H1 (cell line): ENCODE measurements at regions not wholly inside any gene's neighbourhood (a gene's known extent, or its start where the extent isn't known, plus 50 kb on each side); places are given as distances from the start of the nearest gene placed in this dataset.
A peak's percentile ranks its signal among the peaks of the same experiment; 100 is the strongest.

Experiments
- CTCF ChIA-PET: fragments of 300-600 bp; sonication (Branson Sonifier 250); formaldehyde crosslinking; loops from one replicate; lab custom pipeline; 2021; ENCODE audit not compliant: partially characterized antibody; lab: Charles Lee
- POLR2A ChIA-PET: fragments of 300-600 bp; sonication (Branson Sonifier 250); formaldehyde crosslinking; loops from one replicate; lab custom pipeline; 2021; ENCODE audit warnings: inconsistent platforms; ENCODE audit not compliant: partially characterized antibody; lab: Charles Lee
- DNase-seq, 2 experiments: peaks; one replicate each; pipeline versions ENCODE4 v3.0.0 to v3.0.0-alpha.2; 2010 to 2022; ENCODE audit warnings: low spot score in 2 of 2, low read depth in 1 of 2, mixed read lengths in 1 of 2
- FAIRE-seq: peaks from 2 replicates; lab custom pipeline; 2011; peaks lifted over from hg19 to GRCh38; lab: Jason Lieb, UNC
- H2AFZ ChIP-seq: 2 replicates; pipeline ENCODE4 v1.8.1; 2012; ENCODE audit warnings: low read length, inconsistent platforms
- H2AK5ac ChIP-seq: 2 replicates; pipeline ENCODE4 v1.6.1; 2013; ENCODE audit warnings: low read depth, low read length
- H2BK120ac ChIP-seq: replicated peaks from 2 replicates; pipeline ENCODE3; 2013; ENCODE audit warnings: low read depth, low read length, inconsistent platforms
- H2BK12ac ChIP-seq: 2 replicates; pipeline ENCODE4 v1.6.1; 2013; ENCODE audit warnings: low read depth, low read length
- H2BK15ac ChIP-seq: 2 replicates; pipeline ENCODE4 v1.6.1; 2013; ENCODE audit warnings: low read length
- H2BK20ac ChIP-seq: 2 replicates; pipeline ENCODE4 v1.6.1; 2013; ENCODE audit warnings: low read length
- H2BK5ac ChIP-seq: 2 replicates; pipeline ENCODE4 v1.6.1; 2013; ENCODE audit warnings: low read depth, low read length
- H3K14ac ChIP-seq: 2 replicates; pipeline ENCODE4 v1.6.1; 2013; ENCODE audit warnings: inconsistent platforms; ENCODE audit not compliant: insufficient read length
- H3K18ac ChIP-seq: 2 replicates; pipeline ENCODE4 v1.6.1; 2013; ENCODE audit warnings: low read length; ENCODE audit errors: extremely low read depth
- H3K23ac ChIP-seq: 2 replicates; pipeline ENCODE4 v1.6.1; 2013; ENCODE audit warnings: inconsistent platforms; ENCODE audit not compliant: insufficient read length
- H3K23me2 ChIP-seq: 2 replicates; pipeline ENCODE4 v1.6.1; 2013; ENCODE audit warnings: low read depth, low read length
- H3K27ac ChIP-seq: 2 replicates; pipeline ENCODE4 v1.6.1; 2011; ENCODE audit warnings: low read depth, low read length, inconsistent platforms
- H3K27me3 ChIP-seq, 4 experiments: replicated peaks in 1 of 4; 1 replicate in 1 of 4; 2 replicates in 3 of 4; pipeline versions ENCODE4 v1.6.1 to v1.8.1; 2011 to 2013; ENCODE audit warnings: low read length in 3 of 4, mild to moderate bottlenecking in 3 of 4, inconsistent platforms in 2 of 4, mixed read lengths in 2 of 4, moderate library complexity in 1 of 4; ENCODE audit not compliant: control insufficient read depth in 3 of 4, insufficient read depth in 3 of 4; ENCODE audit errors: extremely low read depth in 1 of 4
- H3K36me3 ChIP-seq, 4 experiments: 2 replicates each; pipeline versions ENCODE4 v1.6.1 to v1.8.1; 2011 to 2013; ENCODE audit warnings: mild to moderate bottlenecking in 4 of 4, low read length in 3 of 4, moderate library complexity in 2 of 4, control low read depth in 1 of 4, inconsistent platforms in 1 of 4; ENCODE audit not compliant: insufficient read depth in 4 of 4, control insufficient read depth in 2 of 4
- H3K4ac ChIP-seq: replicated peaks from 2 replicates; pipeline ENCODE3; 2013; ENCODE audit warnings: low read length, low read depth, mixed read lengths, inconsistent platforms; ENCODE audit not compliant: insufficient read length
- H3K4me1 ChIP-seq, 4 experiments: replicated peaks in 1 of 4; 1 replicate in 1 of 4; 2 replicates in 3 of 4; pipeline versions ENCODE4 v1.6.1 to v1.8.1; 2011 to 2013; ENCODE audit warnings: low read length in 3 of 4, inconsistent platforms in 2 of 4, mixed read lengths in 1 of 4; ENCODE audit not compliant: insufficient read depth in 4 of 4, control insufficient read depth in 3 of 4
- H3K4me2 ChIP-seq, 2 experiments: 2 replicates each; pipeline versions ENCODE4 v1.6.1 to v1.8.1; 2011 to 2013; ENCODE audit warnings: low read depth in 2 of 2, low read length in 2 of 2, control low read depth in 1 of 2, inconsistent platforms in 1 of 2, mild to moderate bottlenecking in 1 of 2; ENCODE audit not compliant: insufficient read depth in 1 of 2
- H3K4me3 ChIP-seq, 4 experiments: fragments of 200-600, 300-600 bp in 1 of 4; sonication (generic), shearing (Covaris generic), sonication (Bioruptor Twin) in 1 of 4; 2 replicates each; pipeline versions ENCODE4 v1.5.1 to v1.8.1; 2011 to 2016; ENCODE audit warnings: low read length in 4 of 4, low read depth in 3 of 4, control low read depth in 2 of 4, inconsistent platforms in 2 of 4, mild to moderate bottlenecking in 2 of 4, mixed read lengths in 1 of 4, moderate library complexity in 1 of 4; ENCODE audit not compliant: insufficient read depth in 2 of 4; ENCODE audit errors: extremely low read depth in 1 of 4
- H3K56ac ChIP-seq: replicated peaks from 2 replicates; pipeline ENCODE3; 2013; ENCODE audit warnings: low read depth, mild to moderate bottlenecking, mixed read lengths, low read length, inconsistent platforms; ENCODE audit not compliant: insufficient read length
- H3K79me1 ChIP-seq: 2 replicates; pipeline ENCODE4 v1.6.1; 2013; ENCODE audit warnings: low read depth, low read length, control low read depth
- H3K79me2 ChIP-seq, 2 experiments: 2 replicates each; pipeline versions ENCODE4 v1.6.1 to v1.8.1; 2012 to 2013; ENCODE audit warnings: low read length in 2 of 2, mild to moderate bottlenecking in 2 of 2, inconsistent platforms in 1 of 2; ENCODE audit not compliant: insufficient read depth in 2 of 2, control insufficient read depth in 1 of 2
- H3K9ac ChIP-seq, 4 experiments: replicated peaks in 1 of 4; 1 replicate in 1 of 4; 2 replicates in 3 of 4; pipeline versions ENCODE4 v1.6.1 to v1.8.1; 2011 to 2013; ENCODE audit warnings: low read depth in 3 of 4, low read length in 3 of 4, control low read depth in 2 of 4, mild to moderate bottlenecking in 2 of 4, moderate library complexity in 2 of 4, inconsistent platforms in 1 of 4; ENCODE audit errors: extremely low read depth in 1 of 4
- H3K9me3 ChIP-seq, 2 experiments: 2 replicates each; pipeline versions ENCODE4 v1.6.1 to v1.8.1; 2012 to 2013; ENCODE audit warnings: mild to moderate bottlenecking in 2 of 2, moderate library complexity in 2 of 2, control low read depth in 1 of 2, inconsistent platforms in 1 of 2, low read depth in 1 of 2, low read length in 1 of 2, mixed read lengths in 1 of 2; ENCODE audit not compliant: insufficient read depth in 2 of 2
- H4K20me1 ChIP-seq, 2 experiments: replicated peaks in 1 of 2; 2 replicates each; pipeline versions ENCODE3 to v1.8.1; 2011 to 2013; ENCODE audit warnings: inconsistent platforms in 2 of 2, low read length in 2 of 2, mild to moderate bottlenecking in 1 of 2; ENCODE audit not compliant: insufficient read depth in 2 of 2, control insufficient read depth in 1 of 2
- H4K5ac ChIP-seq: 2 replicates; pipeline ENCODE4 v1.6.1; 2013; ENCODE audit warnings: low read length, low read depth, mixed read lengths, inconsistent platforms; ENCODE audit not compliant: insufficient read length
- H4K8ac ChIP-seq: 2 replicates; pipeline ENCODE4 v1.8.0; 2013; ENCODE audit warnings: mild to moderate bottlenecking, moderate library complexity, low read length, inconsistent platforms; ENCODE audit not compliant: insufficient read depth; ENCODE audit errors: extremely low read depth
- H4K91ac ChIP-seq: replicated peaks from 2 replicates; pipeline ENCODE3; 2013; ENCODE audit warnings: low read length, mixed read lengths, inconsistent platforms; ENCODE audit not compliant: insufficient read length
- ASH2L ChIP-seq: fragments of 200-600, 300-600 bp; sonication (generic); IDR thresholded peaks from one replicate; pipeline ENCODE4 v1.7.1; 2017; ENCODE audit warnings: low read length
- EZH2 ChIP-seq: fragments of 200-600 bp; sonication (generic); IDR thresholded peaks from 2 replicates; pipeline ENCODE4 v1.7.1; 2012; ENCODE audit warnings: low read depth, mild to moderate bottlenecking, moderate library complexity, low read length, inconsistent platforms; ENCODE audit not compliant: severe bottlenecking
- PHF8 ChIP-seq: fragments of 200-600 bp; sonication (generic); conservative IDR thresholded peaks from 2 replicates; pipeline ENCODE4 v1.7.1; 2012; ENCODE audit warnings: low read depth, mild to moderate bottlenecking, inconsistent platforms, low read length, moderate library complexity
- POLR2AphosphoS5 ChIP-seq: IDR thresholded peaks from 2 replicates; pipeline ENCODE4 v1.6.1; 2011; ENCODE audit warnings: low read depth, low read length
- SP1 ChIP-seq: IDR thresholded peaks from 2 replicates; pipeline ENCODE4 v1.6.1; 2011; ENCODE audit warnings: low read depth, low read length
- TBP ChIP-seq: IDR thresholded peaks from 2 replicates; pipeline ENCODE4 v1.6.1; 2011; ENCODE audit warnings: low read depth, low read length, improper control_type of control experiment
- TCF12 ChIP-seq: IDR thresholded peaks from 2 replicates; pipeline ENCODE4 v1.6.1; 2011; ENCODE audit warnings: low read depth, mild to moderate bottlenecking, low read length
- ZNF274 ChIP-seq: IDR thresholded peaks from 2 replicates; pipeline ENCODE4 v1.7.0; 2012; ENCODE audit warnings: low read length, borderline replicate concordance; ENCODE audit errors: extremely low read depth
- WGBS, 2 experiments: shearing (Covaris generic) in 1 of 2; methylation state at CpG; one replicate each; pipeline versions ENCODE4 v1.1.6 to v1.1.7; 2013 to 2015; ENCODE audit warnings: low lambda C conversion rate in 2 of 2, mixed read lengths in 2 of 2, inconsistent platforms in 1 of 2, low coverage in 1 of 2, missing lambda C conversion rate in 1 of 2; ENCODE audit not compliant: insufficient replicate concordance in 2 of 2, insufficient coverage in 1 of 2, insufficient read length in 1 of 2; ENCODE audit errors: extremely low coverage in 1 of 2, missing lambda C conversion rate in 1 of 2; 5-methylcytosine and 5-hydroxymethylcytosine counted together
- TF ChIP-seq, protein P1 (sequence below): IDR thresholded peaks from 2 replicates; pipeline ENCODE4 v1.6.1; 2012; ENCODE audit warnings: inconsistent platforms

DNA sequence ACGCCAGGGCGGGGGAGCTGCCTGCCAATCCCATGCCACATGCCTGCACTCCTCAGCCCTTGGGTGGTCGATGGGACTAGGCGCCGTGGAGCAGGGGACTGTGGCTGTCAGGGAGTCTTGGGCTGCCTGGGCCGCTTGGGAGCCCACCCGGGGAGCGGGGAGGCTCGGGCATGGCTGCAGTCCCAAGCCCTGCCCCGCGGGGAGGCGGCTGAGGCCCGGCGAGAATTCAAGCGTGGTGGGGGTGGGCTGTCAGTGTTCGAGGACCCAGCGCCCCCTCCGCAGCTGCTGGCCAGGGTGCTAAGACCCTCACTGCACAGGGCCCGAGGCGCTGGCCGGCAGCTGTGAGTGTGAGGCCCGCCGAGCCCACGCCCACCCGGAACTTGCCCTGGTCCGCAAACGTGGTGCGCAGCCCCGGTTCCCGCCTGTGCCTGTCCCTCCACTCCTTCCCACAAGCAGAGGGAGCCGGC is 83.2 kb upstream of the DMRTA1 start:
- no peak overlapping the region for H2BK5ac ChIP-seq
- H3K4me1 ChIP-seq: no peaks in the 10 kb centered on the region
- no peak overlapping the region for H3K9ac ChIP-seq
- no peaks in the 10 kb centered on the region for H3K23me2 ChIP-seq
- H3K27me3 ChIP-seq: no peaks in the 10 kb centered on the region
- no peak for FAIRE-seq
- no peak overlapping the region for H3K4me2 ChIP-seq
- DNase-seq: no peak
- no peak overlapping the region for H3K4ac ChIP-seq
- ChIA-PET POLR2A (no interaction called here), CTCF (interaction anchor here (1.9 kb wide), 1 partner anchor 11 kb away, joined by 5 read pairs; no protein-coding TSS in a partner anchor)
- H2AFZ ChIP-seq: no peak overlapping the region
- H2BK120ac ChIP-seq: no peak overlapping the region
- no peaks in the 10 kb centered on the region for H3K79me2 ChIP-seq
- no peak overlapping the region for H3K56ac ChIP-seq
- no peak overlapping the region for H3K4me3 ChIP-seq
- 95% methylated on average over 22 of the region's 31 CpGs; no CpG with 5 or more reads in 1 of the 2 experiments for WGBS, 2 experiments
- H2BK15ac ChIP-seq: no peak overlapping the region
- H3K9me3 ChIP-seq: peaks cover 0 to 8% of the 10 kb centered on the region in 2 experiments; a peak in 1 of 4 replicates
- H2BK20ac ChIP-seq: no peak overlapping the region
- no peak overlapping the region for H3K14ac ChIP-seq
- no peaks in the 10 kb centered on the region for H4K20me1 ChIP-seq
- H4K5ac ChIP-seq: no peak overlapping the region
- no peak overlapping the region for H3K23ac ChIP-seq
- no peaks in the 10 kb centered on the region for H3K36me3 ChIP-seq
- H4K8ac ChIP-seq: peak overlapping the region; percentile 51; the same call in 1 of the 2 replicates
- H2BK12ac ChIP-seq: no peak overlapping the region
- H2AK5ac ChIP-seq: no peak overlapping the region
- H3K27ac ChIP-seq: no peak overlapping the region
- H3K18ac ChIP-seq: no peak overlapping the region
- TF ChIP-seq PHF8 (no peak), SP1 (no peak), EZH2 (no peak), TBP (no peak), ZNF274 (no peak), ASH2L (no peak), TCF12 (no peak), POLR2AphosphoS5 (no peak)
- TF ChIP-seq, protein P1, sequence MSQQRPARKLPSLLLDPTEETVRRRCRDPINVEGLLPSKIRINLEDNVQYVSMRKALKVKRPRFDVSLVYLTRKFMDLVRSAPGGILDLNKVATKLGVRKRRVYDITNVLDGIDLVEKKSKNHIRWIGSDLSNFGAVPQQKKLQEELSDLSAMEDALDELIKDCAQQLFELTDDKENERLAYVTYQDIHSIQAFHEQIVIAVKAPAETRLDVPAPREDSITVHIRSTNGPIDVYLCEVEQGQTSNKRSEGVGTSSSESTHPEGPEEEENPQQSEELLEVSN: no peak
- H3K79me1 ChIP-seq: no peaks in the 10 kb centered on the region
- H4K91ac ChIP-seq: no peak overlapping the region
